BE2C (cell line): ENCODE measurements at regions not wholly inside any gene's neighbourhood (a gene's known extent, or its start where the extent isn't known, plus 50 kb on each side); places are given as distances from the start of the nearest gene placed in this dataset.

ENCODE experiments used
- DNase-seq: peaks from one replicate; pipeline ENCODE4 v3.0.0-alpha.2; 2020
- H3K27me3 ChIP-seq: fragments of 250-450 bp; sonication (Bioruptor Pico); 2 replicates; pipeline ENCODE4 v1.5.1; 2020; ENCODE audit warnings: mild to moderate bottlenecking
- H3K36me3 ChIP-seq: fragments of 250-450 bp; sonication (Bioruptor Pico); 2 replicates; pipeline ENCODE4 v1.5.1; 2020; ENCODE audit warnings: mild to moderate bottlenecking
- H3K4me1 ChIP-seq: fragments of 250-450 bp; sonication (Bioruptor Pico); 2 replicates; pipeline ENCODE4 v1.5.1; 2020
- H3K4me3 ChIP-seq: 2 replicates; pipeline ENCODE4 v1.5.1; 2011; ENCODE audit warnings: low read depth, low read length
- H3K9me3 ChIP-seq: fragments of 250-450 bp; sonication (Bioruptor Pico); 2 replicates; pipeline ENCODE4 v1.5.1; 2020
- CTCF ChIP-seq: IDR thresholded peaks from 2 replicates; pipeline ENCODE4 v1.5.1; 2012; ENCODE audit warnings: mild to moderate bottlenecking, low read depth, low read length

GRCh38 chr5:44884036-44884435 lies 75.3 kb downstream of the MRPS30 start:
- Histone ChIP-seq H3K4me3 (no peak overlapping the region), H3K9me3 (no peaks in the 10 kb centered on the region), H3K27me3 (no peaks in the 10 kb centered on the region), H3K36me3 (no peaks in the 10 kb centered on the region), H3K4me1 (no peaks in the 10 kb centered on the region)
- no peak for DNase-seq
- no peak for TF ChIP-seq CTCF

GRCh38 chr5:44885903-44886302 lies 77.2 kb downstream of the MRPS30 start:
- H3K4me1 ChIP-seq = no peaks in the 10 kb centered on the region
- H3K36me3 ChIP-seq = no peaks in the 10 kb centered on the region
- H3K4me3 ChIP-seq = no peak overlapping the region
- no peak for TF ChIP-seq CTCF
- H3K9me3 ChIP-seq = no peaks in the 10 kb centered on the region; the same call in 1 of the 2 replicates
- no peaks in the 10 kb centered on the region for H3K27me3 ChIP-seq
- DNase-seq = no peak

- TF ChIP-seq CTCF = no peak
- Histone ChIP-seq H3K36me3 (no peaks in the 10 kb centered on the region), H3K9me3 (no peaks in the 10 kb centered on the region; the same call in 1 of the 2 replicates), H3K4me3 (no peak overlapping the region), H3K4me1 (no peaks in the 10 kb centered on the region), H3K27me3 (no peaks in the 10 kb centered on the region)
- no peak for DNase-seq
These were observed 79.0 kb downstream of the MRPS30 start for GRCh38 chr5:44887722-44888121.

- no peak for DNase-seq
- no peaks in the 10 kb centered on the region for H3K27me3 ChIP-seq
- H3K4me1 ChIP-seq = no peaks in the 10 kb centered on the region
- no peak overlapping the region for H3K4me3 ChIP-seq
- no peak for TF ChIP-seq CTCF
- H3K36me3 ChIP-seq = no peaks in the 10 kb centered on the region
- no peaks in the 10 kb centered on the region; the same call in 1 of the 2 replicates for H3K9me3 ChIP-seq
These were observed 79.7 kb downstream of the MRPS30 start for GRCh38 chr5:44888435-44888834.

- Histone ChIP-seq H3K9me3 (no peaks in the 10 kb centered on the region; the same call in 1 of the 2 replicates), H3K36me3 (no peaks in the 10 kb centered on the region), H3K4me3 (no peak overlapping the region), H3K4me1 (no peaks in the 10 kb centered on the region), H3K27me3 (no peaks in the 10 kb centered on the region)
- DNase-seq = no peak
- TF ChIP-seq CTCF = no peak
These were observed 82.4 kb downstream of the MRPS30 start for GRCh38 chr5:44891116-44891515.

GRCh38 chr5:44900273-44900954 lies 91.7 kb downstream of the MRPS30 start:
- DNase-seq = no peak
- H3K9me3 ChIP-seq = no peaks in the 10 kb centered on the region
- TF ChIP-seq CTCF = no peak
- H3K36me3 ChIP-seq = no peaks in the 10 kb centered on the region
- H3K4me3 ChIP-seq = no peak overlapping the region
- H3K4me1 ChIP-seq = no peaks in the 10 kb centered on the region
- H3K27me3 ChIP-seq = peaks cover 3% of the 10 kb centered on the region; the same call in 1 of the 2 replicates
